Bone marrow (tissue), 2 donors: ENCODE measurements at regions not wholly inside any gene's neighbourhood (a gene's known extent, or its start where the extent isn't known, plus 50 kb on each side); places are given as distances from the start of the nearest gene placed in this dataset.

Experiments used
- DNase-seq, 2 donors: peaks; one replicate each; lab custom pipeline; 2025; lab: John Stamatoyannopoulos, UW

DNA sequence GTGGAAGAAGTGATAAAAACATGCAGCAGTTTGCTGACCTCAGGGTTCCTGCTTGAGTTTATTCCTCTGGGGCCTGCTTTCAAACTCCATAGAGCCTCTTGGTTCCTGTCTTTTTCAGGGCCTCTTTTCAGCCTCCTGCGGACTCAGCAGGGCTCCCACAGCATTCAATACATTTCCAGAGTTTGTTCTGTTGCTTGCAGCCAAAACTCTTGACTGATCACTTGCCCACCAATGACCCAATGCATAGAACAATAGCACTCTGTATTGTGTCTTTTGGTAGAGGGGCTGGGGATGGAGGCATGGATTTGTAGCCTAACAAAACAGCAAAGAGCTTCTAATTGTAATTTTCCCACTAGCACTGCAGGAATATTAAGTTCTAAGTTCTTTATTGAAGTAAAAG, 50.8 kb upstream of the CREB5 start:
- no peak for DNase-seq

DNA sequence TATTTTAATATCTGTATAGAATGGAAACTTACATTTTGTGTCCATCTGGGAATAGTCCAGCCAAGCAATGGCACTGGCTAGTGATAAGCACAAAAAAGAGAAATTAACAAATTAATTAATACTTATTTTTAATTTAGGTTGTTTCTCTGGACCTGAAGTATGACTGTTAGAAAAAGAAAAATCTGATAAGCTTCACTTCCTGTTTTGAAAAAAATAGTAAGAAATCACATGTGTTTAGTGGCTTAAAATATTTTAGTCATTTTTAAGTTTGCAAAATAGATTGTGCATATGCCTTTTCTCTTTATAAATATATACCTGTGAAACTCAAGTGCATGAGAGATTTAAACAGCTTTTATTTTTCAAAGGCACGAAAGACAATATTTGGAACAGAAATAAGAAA, 50.1 kb upstream of the CREB5 start:
- no peak for DNase-seq
